Left ventricle myocardium superior (tissue), 1 donor: ENCODE measurements at regions not wholly inside any gene's neighbourhood (a gene's known extent, or its start where the extent isn't known, plus 50 kb on each side); places are given as distances from the start of the nearest gene placed in this dataset.
"Not testable (repeated sequence)": the region's sequence is repeated elsewhere in the genome, so short reads cannot be mapped to it uniquely, and the experiment has no call there.

ENCODE experiments used
- ATAC-seq: fragments of 200-7000 bp; cut with Tn5 transposase; one replicate; pipeline ENCODE4 v1.9.1; 2020; ENCODE audit warnings: mild to moderate bottlenecking, moderate library complexity
- DNase-seq: peaks from one replicate; pipeline ENCODE4 v3.0.0-alpha.2; 2020
- intact Hi-C: fragments of 100-400 bp; cut with micrococcal nuclease; formaldehyde crosslinking; loops from one replicate; pipeline ENCODE4 v1.11.0; 2022
- donor health status: DM: no; HTN: yes; CAD: no; lungs with severe emphysema.

DNA sequence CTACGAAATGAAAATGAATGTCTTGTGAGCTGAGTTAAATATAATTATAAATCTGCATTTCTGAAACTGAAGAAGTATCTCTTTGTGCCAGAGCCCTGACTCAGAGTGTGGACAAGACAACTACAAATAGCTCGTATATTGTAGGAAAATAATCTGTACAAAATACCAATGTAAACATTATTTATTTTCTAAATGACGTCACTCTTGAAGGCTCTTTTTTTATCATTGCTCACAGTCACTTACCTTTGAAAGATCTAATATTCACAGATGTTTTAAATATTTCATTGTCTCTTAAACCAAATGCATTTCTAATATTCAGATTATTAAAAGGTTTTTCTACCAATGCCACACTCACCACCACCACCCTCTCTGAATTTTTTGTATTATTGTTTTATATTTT is 226.1 kb downstream of the SLCO4C1 start:
- intact Hi-C loops = no loop called here
- no peak for ATAC-seq
- no peak for DNase-seq

DNA sequence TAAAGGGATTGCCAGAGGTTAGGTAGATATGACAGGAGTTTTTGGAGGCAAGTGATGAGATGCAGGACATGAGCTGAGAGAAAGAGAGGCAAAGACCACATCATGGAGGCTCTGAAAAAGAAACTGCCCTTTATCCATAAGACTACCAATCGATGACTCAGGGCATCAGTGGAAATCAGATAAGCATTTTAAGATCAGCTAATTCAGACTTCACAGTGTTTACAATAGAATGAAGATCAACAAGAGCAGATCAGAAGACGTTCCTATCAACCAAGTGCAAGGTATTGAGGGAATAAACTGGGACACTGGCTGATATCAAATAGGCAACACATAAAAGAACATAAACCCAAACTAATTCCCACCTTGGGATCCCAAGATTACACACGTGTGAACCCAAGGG is 227.2 kb downstream of the SLCO4C1 start:
- intact Hi-C loops = no loop called here
- DNase-seq = no peak
- ATAC-seq = no peak

DNA sequence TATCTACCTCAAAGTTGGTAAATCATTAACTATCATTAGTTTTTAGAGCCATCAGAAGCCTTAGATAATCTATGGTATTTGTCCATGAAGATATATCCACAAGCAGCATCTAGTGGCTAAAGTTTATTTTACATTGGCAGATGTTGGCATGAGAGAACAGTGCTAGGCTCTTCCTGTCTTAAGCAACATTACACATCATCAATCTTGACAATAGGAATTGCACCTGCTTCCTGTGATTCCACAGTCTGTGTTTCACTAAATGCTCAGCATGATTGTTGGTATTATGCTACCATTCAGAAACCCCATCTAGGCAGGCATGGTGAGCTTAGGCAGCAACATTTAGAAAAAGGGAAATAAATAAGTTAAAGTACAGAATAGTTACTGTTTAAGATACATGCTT is 246.6 kb downstream of the SLCO4C1 start:
- DNase-seq = no peak
- intact Hi-C loops = no loop called here
- ATAC-seq = no peak

- intact Hi-C loops = no loop called here
- DNase-seq (no peak), ATAC-seq (no peak)
Measured at GRCh38 chr5:102048940-102049339, 247.1 kb downstream of the SLCO4C1 start.

GRCh38 chr5:102047073-102047472 is 249.0 kb downstream of the SLCO4C1 start:
- intact Hi-C loops, DNase-seq, ATAC-seq: not testable (repeated sequence)

GRCh38 chr5:102040326-102040725 is 255.8 kb downstream of the SLCO4C1 start:
- no peak for ATAC-seq
- intact Hi-C loops = no loop called here
- DNase-seq = no peak

- intact Hi-C loops = no loop called here
- ATAC-seq (no peak), DNase-seq (no peak)
Measured at GRCh38 chr5:102036927-102037326, 259.2 kb downstream of the SLCO4C1 start.

- no peak for ATAC-seq
- intact Hi-C loops = no loop called here
Measured at GRCh38 chr5:102031711-102032110, 264.4 kb downstream of the SLCO4C1 start.

DNA sequence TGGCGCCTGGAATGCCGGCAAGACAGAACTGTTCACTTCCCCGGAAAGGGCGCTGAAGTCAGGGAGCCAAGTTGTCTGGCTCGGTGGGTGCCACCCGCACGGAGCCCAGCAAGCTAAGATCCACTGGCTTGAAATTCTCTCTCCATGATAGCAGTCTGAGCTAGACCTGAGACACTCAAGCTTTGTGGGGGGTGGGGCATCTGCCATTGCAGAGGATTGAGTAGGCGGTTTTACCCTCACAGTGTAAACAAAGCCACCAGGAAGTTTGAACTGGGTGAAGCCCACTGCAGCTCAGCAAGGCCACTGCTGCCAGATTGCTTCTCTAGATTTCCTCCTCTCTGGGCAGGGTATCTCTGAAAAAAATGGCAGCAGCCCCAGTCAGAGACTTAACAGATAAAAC is 277.4 kb downstream of the SLCO4C1 start:
- no peak for DNase-seq
- intact Hi-C loops = no loop called here
- ATAC-seq = no peak

More at GRCh38 chr5:102031711-102032110, 264.4 kb downstream of the SLCO4C1 start:
- no peak for DNase-seq

GRCh38 chr5:102018279-102018678 is 277.8 kb downstream of the SLCO4C1 start:
- ATAC-seq (no peak), DNase-seq (no peak)
- intact Hi-C loops = no loop called here

- no peak for DNase-seq
- intact Hi-C loops = no loop called here
- ATAC-seq = no peak
Measured at GRCh38 chr5:102014371-102014770, 281.7 kb downstream of the SLCO4C1 start.

GRCh38 chr5:102010644-102011043 is 285.4 kb downstream of the SLCO4C1 start:
- DNase-seq (no peak), ATAC-seq (no peak)
- intact Hi-C loops = no loop called here

GRCh38 chr5:101997235-101997634 is 298.8 kb downstream of the SLCO4C1 start:
- no peak for DNase-seq
- intact Hi-C loops = no loop called here
- ATAC-seq = no peak

GRCh38 chr5:101995585-101995984 is 300.5 kb downstream of the SLCO4C1 start:
- intact Hi-C loops = no loop called here
- DNase-seq (no peak), ATAC-seq (no peak)

DNA sequence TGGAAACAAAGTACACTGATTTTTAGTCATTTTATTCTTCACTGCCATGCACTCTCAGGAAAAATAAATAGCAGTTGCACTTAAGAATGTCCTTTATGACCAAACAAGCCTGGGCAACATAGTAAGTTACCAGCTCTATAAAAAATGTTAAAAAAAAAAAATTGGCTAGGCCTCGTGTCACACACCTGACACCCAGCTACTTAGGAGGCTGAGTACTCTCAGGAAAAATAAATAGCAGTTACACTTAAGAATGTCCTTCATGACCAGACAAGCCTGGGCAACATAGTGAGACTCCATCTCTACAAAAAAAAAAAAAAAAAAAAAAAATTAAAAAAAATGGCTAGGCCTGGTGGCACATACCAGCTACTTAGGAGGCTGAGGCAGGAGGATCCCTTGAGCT is 304.6 kb downstream of the SLCO4C1 start:
- ATAC-seq = no peak
- intact Hi-C loops = no loop called here
- DNase-seq = no peak

- intact Hi-C loops = no loop called here
- DNase-seq (no peak), ATAC-seq (no peak)
Measured at GRCh38 chr5:101989659-101990058, 306.4 kb downstream of the SLCO4C1 start.

DNA sequence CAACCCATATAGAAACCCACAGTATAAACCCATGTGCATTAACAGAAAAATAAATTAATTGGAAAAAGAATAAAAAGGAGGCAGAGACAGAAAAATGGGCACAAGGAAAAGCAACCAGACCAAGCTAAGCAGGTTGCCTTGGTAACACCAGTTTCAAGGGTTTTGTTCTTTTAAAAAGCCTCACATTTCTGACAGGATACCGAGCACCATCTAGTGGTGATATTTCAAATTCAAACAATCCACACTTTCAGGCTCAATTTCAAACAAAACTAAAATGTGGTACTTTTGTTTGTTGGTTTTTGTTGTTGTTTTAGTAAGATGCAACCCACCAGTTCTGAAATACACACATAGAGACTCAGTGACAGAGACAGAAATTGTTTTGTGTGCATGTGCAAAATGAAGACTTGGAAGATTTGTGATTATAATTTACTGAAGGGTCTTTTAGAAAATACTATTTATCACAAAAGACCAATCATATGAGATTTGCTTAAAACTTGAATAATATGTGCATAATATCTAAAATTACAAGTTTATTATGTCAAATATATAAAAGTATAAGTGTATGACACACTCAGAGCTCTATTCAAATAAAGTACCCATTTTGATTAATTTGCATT is 318.2 kb downstream of the SLCO4C1 start:
- no peak for ATAC-seq
- intact Hi-C loops = no loop called here

GRCh38 chr5:101976933-101977332 is 319.2 kb downstream of the SLCO4C1 start:
- DNase-seq = no peak
- intact Hi-C loops = no loop called here
- ATAC-seq = no peak

More for the DNA sequence above, 318.2 kb downstream of the SLCO4C1 start:
- DNase-seq = no peak

- intact Hi-C loops = no loop called here
- ATAC-seq (no peak), DNase-seq (no peak)
Measured at GRCh38 chr5:101969742-101970141, 326.3 kb downstream of the SLCO4C1 start.

GRCh38 chr5:101966476-101966875 is 329.6 kb downstream of the SLCO4C1 start:
- no peak for ATAC-seq
- no peak for DNase-seq
- intact Hi-C loops = no loop called here

DNA sequence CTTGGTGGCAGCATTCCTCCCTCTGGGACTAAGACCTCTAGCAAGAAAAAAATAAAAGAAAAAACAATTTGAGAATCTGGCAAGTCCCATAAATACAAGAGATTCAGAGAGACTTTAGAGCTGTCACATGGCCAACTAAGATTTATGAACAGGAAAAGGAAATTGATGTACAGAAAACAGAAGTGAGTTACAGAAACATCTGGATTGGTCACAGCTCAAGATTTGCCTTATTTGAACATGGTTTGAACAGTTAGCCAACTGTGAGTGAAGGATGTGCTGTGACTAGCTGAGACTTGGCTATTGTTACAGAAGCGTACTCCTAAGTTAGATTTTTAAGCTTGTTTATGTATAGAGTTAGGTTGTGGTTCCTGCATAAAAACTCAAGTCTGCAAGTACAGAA is 340.2 kb downstream of the SLCO4C1 start:
- no peak for ATAC-seq
- intact Hi-C loops = no loop called here
- DNase-seq = no peak

- ATAC-seq = no peak
- intact Hi-C loops = no loop called here
- no peak for DNase-seq
Measured at GRCh38 chr5:101950019-101950418, 346.1 kb downstream of the SLCO4C1 start.
